ACC112 (cell line): ENCODE measurements at regions not wholly inside any gene's neighbourhood (a gene's known extent, or its start where the extent isn't known, plus 50 kb on each side); places are given as distances from the start of the nearest gene placed in this dataset.
"Not testable (repeated sequence)": the region's sequence is repeated elsewhere in the genome, so short reads cannot be mapped to it uniquely, and the experiment has no call there.

ENCODE experiments used
- H2AFZ ChIP-seq: fragments of 200-600 bp; sonication (generic); one replicate; pipeline ENCODE4 v1.6.0; 2017; ENCODE audit warnings: antibody characterized with exemption, low read length; ENCODE audit not compliant: unreplicated experiment
- H3K27ac ChIP-seq: fragments of 200-600 bp; sonication (generic); 2 replicates; pipeline ENCODE4 v1.5.1; 2014; ENCODE audit warnings: low read depth, mild to moderate bottlenecking, antibody characterized with exemption, low read length, moderate library complexity
- H3K27me3 ChIP-seq: fragments of 200-600 bp; sonication (generic); 2 replicates; pipeline ENCODE4 v1.6.1; 2014; ENCODE audit warnings: mild to moderate bottlenecking, antibody characterized with exemption, low read length, moderate library complexity, mixed read lengths; ENCODE audit not compliant: insufficient read depth
- H3K36me3 ChIP-seq: fragments of 200-600 bp; sonication (generic); 2 replicates; pipeline ENCODE4 v1.6.1; 2016; ENCODE audit warnings: mild to moderate bottlenecking, antibody characterized with exemption, low read length, moderate library complexity, mixed read lengths; ENCODE audit not compliant: insufficient read depth
- H3K4me1 ChIP-seq: fragments of 200-600 bp; sonication (generic); one replicate; pipeline ENCODE4 v1.6.1; 2016; ENCODE audit warnings: low read length, mixed read lengths; ENCODE audit not compliant: insufficient read depth, unreplicated experiment, control insufficient read depth
- H3K4me3 ChIP-seq: fragments of 200-600 bp; sonication (generic); 2 replicates; pipeline ENCODE4 v1.5.1; 2014; ENCODE audit warnings: mild to moderate bottlenecking, low read depth, low read length
- H3K79me2 ChIP-seq: fragments of 200-600 bp; sonication (generic); one replicate; pipeline ENCODE4 v1.6.0; 2016; ENCODE audit warnings: low read length; ENCODE audit not compliant: control insufficient read depth, unreplicated experiment, insufficient read depth

- H3K4me3 ChIP-seq, result no peak overlapping the region
- no peaks in the 10 kb centered on the region for H3K27me3 ChIP-seq
- H3K36me3 ChIP-seq, result no peaks in the 10 kb centered on the region
- H2AFZ ChIP-seq, result no peak overlapping the region
- no peaks in the 10 kb centered on the region for H3K79me2 ChIP-seq
- peaks cover 12% of the 10 kb centered on the region for H3K4me1 ChIP-seq
- H3K27ac ChIP-seq, result no peak overlapping the region
Observed at GRCh38 chrX:109878236-109878635, 124.7 kb upstream of the TMEM164 start.

- Histone ChIP-seq H3K79me2 (no peaks in the 10 kb centered on the region), H3K36me3 (no peaks in the 10 kb centered on the region), H3K4me1 (peaks cover 12% of the 10 kb centered on the region), H3K27me3 (no peaks in the 10 kb centered on the region), H3K4me3 (no peak overlapping the region), H3K27ac (no peak overlapping the region), H2AFZ (no peak overlapping the region)
Observed at GRCh38 chrX:109879991-109880390, 122.9 kb upstream of the TMEM164 start.

GRCh38 chrX:109880629-109881028 lies 122.3 kb upstream of the TMEM164 start:
- no peak overlapping the region for H3K27ac ChIP-seq
- H3K36me3 ChIP-seq, result no peaks in the 10 kb centered on the region
- peaks cover 12% of the 10 kb centered on the region for H3K4me1 ChIP-seq
- H2AFZ ChIP-seq, result no peak overlapping the region
- no peaks in the 10 kb centered on the region for H3K27me3 ChIP-seq
- H3K4me3 ChIP-seq, result no peak overlapping the region
- no peaks in the 10 kb centered on the region for H3K79me2 ChIP-seq

- Histone ChIP-seq H3K79me2 (no peaks in the 10 kb centered on the region), H3K27ac (no peak overlapping the region), H3K4me1 (peaks cover 8% of the 10 kb centered on the region), H3K4me3 (no peak overlapping the region), H2AFZ (no peak overlapping the region), H3K27me3 (no peaks in the 10 kb centered on the region), H3K36me3 (no peaks in the 10 kb centered on the region)
Observed at GRCh38 chrX:109886122-109886761, 116.7 kb upstream of the TMEM164 start.

- H3K4me1 ChIP-seq, result peaks cover 8% of the 10 kb centered on the region
- no peak overlapping the region for H3K4me3 ChIP-seq
- peak overlapping the region; percentile 18 for H2AFZ ChIP-seq
- no peaks in the 10 kb centered on the region for H3K36me3 ChIP-seq
- H3K27ac ChIP-seq, result no peak overlapping the region
- no peaks in the 10 kb centered on the region for H3K27me3 ChIP-seq
- H3K79me2 ChIP-seq, result no peaks in the 10 kb centered on the region
Observed at GRCh38 chrX:109889289-109890006, 113.5 kb upstream of the TMEM164 start.

- no peaks in the 10 kb centered on the region for H3K79me2 ChIP-seq
- no peaks in the 10 kb centered on the region for H3K27me3 ChIP-seq
- peaks cover 8% of the 10 kb centered on the region for H3K4me1 ChIP-seq
- H3K36me3 ChIP-seq, result no peaks in the 10 kb centered on the region
- H3K4me3 ChIP-seq, result no peak overlapping the region
- H2AFZ ChIP-seq, result no peak overlapping the region
- no peak overlapping the region for H3K27ac ChIP-seq
Observed at GRCh38 chrX:109890300-109890699, 112.6 kb upstream of the TMEM164 start.

GRCh38 chrX:109890910-109891502 lies 111.9 kb upstream of the TMEM164 start:
- peak overlapping the region; percentile 81 for H2AFZ ChIP-seq
- H3K4me1 ChIP-seq, result peaks cover 8% of the 10 kb centered on the region
- H3K27ac ChIP-seq, result no peak overlapping the region
- no peaks in the 10 kb centered on the region for H3K79me2 ChIP-seq
- no peaks in the 10 kb centered on the region for H3K27me3 ChIP-seq
- no peaks in the 10 kb centered on the region for H3K36me3 ChIP-seq
- 0 out of 2 replicates have a peak overlapping the region, but pooled peaks have one; percentile 33 for H3K4me3 ChIP-seq

GRCh38 chrX:109896024-109896423 lies 106.9 kb upstream of the TMEM164 start:
- H3K27ac ChIP-seq, H3K36me3 ChIP-seq, H3K4me3 ChIP-seq, H2AFZ ChIP-seq, H3K27me3 ChIP-seq, H3K4me1 ChIP-seq, H3K79me2 ChIP-seq: not testable (repeated sequence)

GRCh38 chrX:109902665-109903064 lies 100.2 kb upstream of the TMEM164 start:
- Histone ChIP-seq H2AFZ (no peak overlapping the region), H3K79me2 (no peaks in the 10 kb centered on the region), H3K4me1 (no peaks in the 10 kb centered on the region), H3K27me3 (no peaks in the 10 kb centered on the region), H3K27ac (no peak overlapping the region), H3K36me3 (no peaks in the 10 kb centered on the region), H3K4me3 (no peak overlapping the region)

GRCh38 chrX:109911046-109911445 lies 91.9 kb upstream of the TMEM164 start:
- no peaks in the 10 kb centered on the region for H3K27me3 ChIP-seq

GRCh38 chrX:109912993-109913392 lies 89.9 kb upstream of the TMEM164 start:
- H3K4me1 ChIP-seq, H3K27me3 ChIP-seq, H3K27ac ChIP-seq, H3K79me2 ChIP-seq, H2AFZ ChIP-seq, H3K36me3 ChIP-seq, H3K4me3 ChIP-seq: not testable (repeated sequence)

More at GRCh38 chrX:109911046-109911445, 91.9 kb upstream of the TMEM164 start:
- Histone ChIP-seq H2AFZ (no peak overlapping the region), H3K4me1 (no peaks in the 10 kb centered on the region), H3K36me3 (no peaks in the 10 kb centered on the region), H3K79me2 (no peaks in the 10 kb centered on the region), H3K27ac (no peak overlapping the region), H3K4me3 (no peak overlapping the region)
